Tibial artery (tissue), 4 donors: ENCODE measurements at regions not wholly inside any gene's neighbourhood (a gene's known extent, or its start where the extent isn't known, plus 50 kb on each side); places are given as distances from the start of the nearest gene placed in this dataset.
"Not testable (repeated sequence)": the region's sequence is repeated elsewhere in the genome, so short reads cannot be mapped to it uniquely, and the experiment has no call there.

Experiments used
- DNase-seq, 2 donors: peaks; one replicate each; pipeline ENCODE4 v3.0.0-alpha.2; 2019
- H3K27ac ChIP-seq, 2 donors: fragments of 200-600 bp; sonication (generic) in 1 of 2; 1 replicate in 1 of 2; 2 replicates in 1 of 2; pipeline ENCODE4 v1.5.1; 2018 to 2019; ENCODE audit warnings: mild to moderate bottlenecking in 1 of 2
- H3K27me3 ChIP-seq, 2 donors: fragments of 200-600 bp; sonication (generic) in 1 of 2; one replicate each; pipeline versions ENCODE4 v1.5.1 to v1.6.0; 2016 to 2019
- H3K36me3 ChIP-seq, 3 donors: fragments of 200-600 bp; sonication (generic) in 2 of 3; one replicate each; pipeline ENCODE4 v1.5.1; 2016 to 2019; ENCODE audit warnings: mild to moderate bottlenecking in 2 of 3
- H3K4me1 ChIP-seq, 4 donors: fragments of 200-600 bp; sonication (generic) in 2 of 4; 1 replicate in 3 of 4; 2 replicates in 1 of 4; pipeline ENCODE4 v1.5.1; 2016 to 2019
- H3K4me3 ChIP-seq, 2 donors: fragments of 200-600 bp; sonication (generic) in 1 of 2; 1 replicate in 1 of 2; 2 replicates in 1 of 2; pipeline ENCODE4 v1.5.1; 2018 to 2019; ENCODE audit warnings: mild to moderate bottlenecking in 2 of 2
- H3K9me3 ChIP-seq, 3 donors: fragments of 200-600 bp; sonication (generic) in 1 of 3; one replicate each; pipeline ENCODE4 v1.5.1; 2016 to 2019
- intact Hi-C: fragments of 100-400 bp; cut with DNase I; formaldehyde crosslinking; loops from one replicate; pipeline ENCODE4 v1.15.0; 2023; ENCODE audit warnings: low total_unique reads
- TF ChIP-seq, protein P1 (sequence below), 2 experiments: fragments of 200-600 bp in 1 of 2; fragments of 450-650 bp in 1 of 2; IDR thresholded peaks; one replicate each; pipeline ENCODE4 v1.5.1; 2017 to 2019; ENCODE audit warnings: antibody characterized with exemption in 2 of 2, mild to moderate bottlenecking in 1 of 2, moderate library complexity in 1 of 2

DNA sequence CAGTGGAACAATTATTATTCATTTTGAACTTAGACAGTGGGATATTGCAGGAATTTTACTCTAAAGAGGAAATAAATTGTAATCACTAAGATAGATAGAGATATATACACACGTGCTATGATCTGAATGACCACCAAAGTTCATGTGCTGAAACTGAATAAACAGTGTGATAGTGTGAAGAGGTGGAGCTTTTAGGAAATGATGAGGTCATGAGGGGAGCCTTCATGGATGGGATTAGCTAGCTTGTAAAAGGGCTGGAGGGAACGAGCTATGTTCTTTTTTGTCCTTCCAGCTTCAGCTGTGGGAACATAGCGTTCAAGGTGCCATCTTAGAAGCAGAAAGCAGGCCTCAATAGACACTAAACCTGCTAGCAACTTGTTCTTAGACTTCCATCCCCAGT, 191.5 kb upstream of the LRIG3 start:
- intact Hi-C loops: loop anchor here (5.0 kb wide), 1 partner anchor 40 kb away; no protein-coding TSS in a partner anchor
- TF ChIP-seq, protein P1, sequence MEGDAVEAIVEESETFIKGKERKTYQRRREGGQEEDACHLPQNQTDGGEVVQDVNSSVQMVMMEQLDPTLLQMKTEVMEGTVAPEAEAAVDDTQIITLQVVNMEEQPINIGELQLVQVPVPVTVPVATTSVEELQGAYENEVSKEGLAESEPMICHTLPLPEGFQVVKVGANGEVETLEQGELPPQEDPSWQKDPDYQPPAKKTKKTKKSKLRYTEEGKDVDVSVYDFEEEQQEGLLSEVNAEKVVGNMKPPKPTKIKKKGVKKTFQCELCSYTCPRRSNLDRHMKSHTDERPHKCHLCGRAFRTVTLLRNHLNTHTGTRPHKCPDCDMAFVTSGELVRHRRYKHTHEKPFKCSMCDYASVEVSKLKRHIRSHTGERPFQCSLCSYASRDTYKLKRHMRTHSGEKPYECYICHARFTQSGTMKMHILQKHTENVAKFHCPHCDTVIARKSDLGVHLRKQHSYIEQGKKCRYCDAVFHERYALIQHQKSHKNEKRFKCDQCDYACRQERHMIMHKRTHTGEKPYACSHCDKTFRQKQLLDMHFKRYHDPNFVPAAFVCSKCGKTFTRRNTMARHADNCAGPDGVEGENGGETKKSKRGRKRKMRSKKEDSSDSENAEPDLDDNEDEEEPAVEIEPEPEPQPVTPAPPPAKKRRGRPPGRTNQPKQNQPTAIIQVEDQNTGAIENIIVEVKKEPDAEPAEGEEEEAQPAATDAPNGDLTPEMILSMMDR (IDR thresholded peaks at IDR 0.05): no peak
- no peak for DNase-seq
- Histone ChIP-seq H3K27me3 (no peaks in the 10 kb centered on the region), H3K9me3 (no peaks in the 10 kb centered on the region), H3K27ac (no peak overlapping the region), H3K4me1 (peaks cover 0 to 5% (median 4%) of the 10 kb centered on the region in 4 donors), H3K4me3 (no peak overlapping the region), H3K36me3 (no peaks in the 10 kb centered on the region)

- intact Hi-C loops, H3K4me3 ChIP-seq, DNase-seq, H3K27me3 ChIP-seq, H3K4me1 ChIP-seq, H3K27ac ChIP-seq, H3K36me3 ChIP-seq, H3K9me3 ChIP-seq: not testable (repeated sequence)
These were observed 188.2 kb upstream of the LRIG3 start for GRCh38 chr12:59108516-59108915.

GRCh38 chr12:59100585-59100984, 180.3 kb upstream of the LRIG3 start:
- TF ChIP-seq, protein P1 (IDR thresholded peaks at IDR 0.05): no peak
- H3K4me3 ChIP-seq: no peak overlapping the region
- no peaks in the 10 kb centered on the region for H3K9me3 ChIP-seq
- no peaks in the 10 kb centered on the region for H3K27me3 ChIP-seq
- intact Hi-C loops: no loop called here
- no peak overlapping the region for H3K27ac ChIP-seq
- DNase-seq: no peak
- H3K4me1 ChIP-seq: no peaks in the 10 kb centered on the region
- no peaks in the 10 kb centered on the region for H3K36me3 ChIP-seq

DNA sequence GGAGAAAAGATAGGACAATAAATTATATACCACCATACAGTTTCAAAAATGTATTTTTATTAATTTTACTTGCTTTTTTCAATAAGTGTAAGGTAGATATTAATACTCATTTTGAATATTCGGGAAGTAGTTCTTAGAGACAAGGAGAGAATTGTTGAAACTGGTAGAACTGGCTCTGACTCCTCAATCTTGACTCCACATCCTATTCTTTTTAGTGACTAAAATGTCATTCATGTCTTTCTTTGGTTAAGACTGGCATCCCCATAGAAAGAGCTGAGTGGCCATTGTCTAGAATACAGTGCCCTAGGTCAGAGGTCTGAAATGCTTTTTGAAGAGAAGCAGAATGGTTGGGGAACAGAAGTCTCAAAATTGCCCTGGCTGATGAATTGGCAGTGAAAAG, 177.6 kb upstream of the LRIG3 start:
- no peak for DNase-seq
- Histone ChIP-seq H3K9me3 (no peaks in the 10 kb centered on the region), H3K36me3 (no peaks in the 10 kb centered on the region), H3K27ac (no peak overlapping the region), H3K27me3 (no peaks in the 10 kb centered on the region), H3K4me1 (no peaks in the 10 kb centered on the region), H3K4me3 (no peak overlapping the region)
- TF ChIP-seq, protein P1 (IDR thresholded peaks at IDR 0.05): no peak
- intact Hi-C loops: no loop called here

GRCh38 chr12:59096246-59096645, 175.9 kb upstream of the LRIG3 start:
- H3K27ac ChIP-seq: no peak overlapping the region
- H3K9me3 ChIP-seq: no peaks in the 10 kb centered on the region
- DNase-seq: no peak
- H3K36me3 ChIP-seq: no peaks in the 10 kb centered on the region
- no peak overlapping the region for H3K4me3 ChIP-seq
- no peaks in the 10 kb centered on the region for H3K4me1 ChIP-seq
- intact Hi-C loops: no loop called here
- TF ChIP-seq, protein P1 (IDR thresholded peaks at IDR 0.05): no peak
- no peaks in the 10 kb centered on the region for H3K27me3 ChIP-seq

DNA sequence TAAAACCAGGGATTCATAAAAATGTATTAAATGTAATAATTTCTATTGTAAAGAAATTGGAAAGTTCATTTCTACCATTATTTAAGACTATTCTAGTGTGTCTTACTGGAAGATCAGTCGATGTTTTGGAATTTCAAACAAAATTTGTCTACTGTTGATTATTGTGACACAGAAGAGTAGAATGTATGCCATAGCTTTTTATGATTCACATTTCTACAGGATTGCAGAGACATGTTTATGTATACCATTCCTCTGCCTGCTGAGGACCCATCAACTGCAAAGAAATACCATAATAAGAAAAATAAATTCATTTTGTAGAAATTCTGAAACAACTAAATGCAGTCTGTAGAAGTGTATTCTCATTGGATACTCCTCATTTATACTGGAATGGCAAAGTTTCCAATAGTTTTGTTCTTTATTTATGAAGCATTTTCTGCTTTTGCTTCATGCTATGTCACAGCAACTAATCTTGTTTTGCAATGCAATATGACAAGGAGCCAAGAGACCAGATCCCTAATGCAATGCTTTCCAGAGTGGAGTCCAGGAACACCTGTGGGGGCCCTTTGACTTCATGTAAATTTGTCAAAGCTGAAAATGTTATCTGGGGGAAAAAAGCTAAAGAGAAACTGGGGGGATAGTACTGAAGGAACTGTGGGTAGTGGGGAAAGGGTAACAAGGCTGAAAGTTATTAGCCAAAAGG, 172.9 kb upstream of the LRIG3 start:
- H3K27me3 ChIP-seq: no peaks in the 10 kb centered on the region
- no peak for DNase-seq
- no peak overlapping the region for H3K4me3 ChIP-seq
- no peak overlapping the region for H3K27ac ChIP-seq
- no peaks in the 10 kb centered on the region for H3K4me1 ChIP-seq
- intact Hi-C loops: no loop called here
- H3K36me3 ChIP-seq: no peaks in the 10 kb centered on the region
- TF ChIP-seq, protein P1 (IDR thresholded peaks at IDR 0.05): no peak
- no peaks in the 10 kb centered on the region for H3K9me3 ChIP-seq
